ENCODE measurements at regions not wholly inside any gene's neighbourhood (a gene's known extent, or its start where the extent isn't known, plus 50 kb on each side); places are given as distances from the start of the nearest gene placed in this dataset.

GRCh38 chr13:59487883-59488282 is 675.8 kb downstream of the DIAPH3 start:
- no peak for DNase-seq (ENCODE audit: low read depth in 2 of 2)

DNA sequence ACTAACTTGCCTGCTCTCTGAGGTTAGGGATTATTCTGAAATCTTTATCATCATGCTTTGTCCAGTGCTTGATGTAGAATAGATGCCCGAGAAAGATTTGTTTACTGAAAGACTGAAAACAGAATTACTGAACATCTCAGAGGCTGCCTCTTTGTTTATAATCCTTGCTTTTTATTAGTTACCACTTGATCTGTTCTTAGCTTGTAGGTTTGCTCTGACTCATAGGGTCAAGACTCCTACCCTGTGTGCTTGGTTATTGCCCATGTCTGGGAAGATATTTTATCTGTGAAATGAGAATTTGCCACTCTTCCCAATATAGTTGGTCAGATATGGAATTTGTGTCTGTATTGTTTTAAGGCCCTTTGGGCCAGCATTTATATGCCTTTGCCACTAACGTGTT is 675.3 kb downstream of the DIAPH3 start:
- DNase-seq (ENCODE audit: low read depth in 2 of 2) = no peak

DNA sequence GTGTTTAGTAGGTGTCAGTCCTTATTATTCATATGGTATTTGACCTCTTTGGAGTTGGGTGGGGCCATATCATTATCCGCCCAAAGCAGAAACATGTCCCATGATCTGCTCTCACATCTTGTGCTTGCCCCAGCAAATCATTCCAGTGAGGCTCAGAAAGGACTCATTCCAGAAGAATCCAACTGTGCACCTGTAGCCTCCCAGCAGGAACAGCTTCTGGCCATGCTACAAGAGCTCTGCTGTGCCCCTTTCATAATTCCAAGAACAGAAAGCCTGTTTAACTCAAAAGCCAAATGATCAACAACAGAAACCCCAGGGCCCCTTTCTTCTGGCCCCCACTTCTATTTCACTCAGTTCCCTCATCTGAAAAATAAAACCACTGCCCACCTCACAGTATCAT is 673.1 kb downstream of the DIAPH3 start:
- DNase-seq (ENCODE audit: low read depth in 2 of 2) = no peak

DNA sequence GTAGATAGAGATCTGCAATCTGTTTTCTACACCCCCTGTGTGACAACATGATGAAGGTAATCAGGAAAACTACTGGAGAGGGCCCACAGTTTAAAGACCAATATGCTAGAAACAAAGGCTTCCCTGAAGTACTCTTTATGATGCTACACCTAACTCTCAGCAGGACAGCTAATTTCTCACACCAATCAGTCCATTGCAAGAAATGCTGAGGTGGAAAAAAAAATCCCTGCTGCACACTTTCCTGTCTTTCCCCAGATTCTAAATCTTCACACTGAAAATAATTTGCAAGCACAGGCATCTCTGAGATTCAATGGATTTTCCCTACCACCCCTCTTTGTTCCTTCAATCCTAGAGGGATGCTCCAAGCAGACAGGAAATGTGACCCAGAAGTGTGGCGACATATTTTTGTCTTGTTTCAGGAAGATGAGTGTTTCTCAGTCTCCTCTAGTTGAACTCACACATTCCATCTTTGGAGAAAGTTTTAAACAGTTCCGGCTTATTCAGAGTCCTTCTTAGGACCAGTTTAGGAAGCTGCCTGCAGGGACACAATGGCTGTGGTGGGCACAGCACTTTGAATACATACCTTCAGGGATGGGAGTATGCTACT is 671.6 kb downstream of the DIAPH3 start:
- no peak for DNase-seq (ENCODE audit: low read depth in 2 of 2)

- no peak for DNase-seq (ENCODE audit: low read depth in 2 of 2)
These were observed 670.2 kb downstream of the DIAPH3 start for GRCh38 chr13:59493436-59493965.

DNA sequence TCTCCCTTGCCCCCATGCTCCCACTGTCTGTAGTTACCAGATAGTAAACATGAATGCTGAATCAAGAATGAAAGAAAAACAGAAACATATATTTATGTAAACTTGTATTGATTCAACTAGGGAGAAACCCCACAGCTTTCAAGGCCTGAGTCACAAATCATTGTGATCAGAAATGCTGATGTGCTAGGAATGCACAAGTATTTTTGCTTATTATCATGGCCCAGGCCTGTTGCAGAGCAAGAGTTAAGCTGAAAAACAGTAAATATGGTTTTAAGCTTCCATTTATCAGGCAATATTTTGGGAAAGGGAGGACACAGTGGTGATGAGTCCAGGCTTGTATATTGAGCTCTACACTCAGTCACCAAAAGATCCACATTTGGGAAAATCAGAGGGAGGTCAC is 669.6 kb downstream of the DIAPH3 start:
- no peak for DNase-seq (ENCODE audit: low read depth in 2 of 2)

- no peak for DNase-seq (ENCODE audit: low read depth in 2 of 2)
These were observed 669.2 kb downstream of the DIAPH3 start for GRCh38 chr13:59494560-59494970.

DNA sequence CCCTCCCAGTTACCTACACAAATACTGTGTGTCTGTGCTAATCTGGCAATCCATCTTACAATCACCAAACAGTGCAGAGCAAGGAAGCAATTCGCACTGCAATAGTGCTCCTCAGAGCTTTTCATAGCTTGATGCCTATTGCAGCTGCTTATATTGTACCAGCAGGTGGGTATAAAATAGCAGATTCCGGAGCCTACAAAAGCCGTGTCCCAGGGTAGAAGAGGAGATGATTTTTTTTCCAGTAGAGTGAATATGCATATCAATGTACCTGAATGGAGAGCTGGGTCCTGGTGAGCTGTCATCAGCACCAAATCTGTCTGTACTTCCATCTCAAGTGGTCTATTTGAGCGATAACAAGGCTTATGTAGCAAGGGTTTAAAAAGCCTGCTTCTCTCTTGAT is 668.4 kb downstream of the DIAPH3 start:
- no peak for DNase-seq (ENCODE audit: low read depth in 2 of 2)

GRCh38 chr13:59495936-59496512 is 667.7 kb downstream of the DIAPH3 start:
- DNase-seq (ENCODE audit: low read depth in 2 of 2) = no peak

GRCh38 chr13:59497621-59498247 is 666.0 kb downstream of the DIAPH3 start:
- DNase-seq (ENCODE audit: low read depth in 2 of 2) = no peak

GRCh38 chr13:59501004-59501403 is 662.7 kb downstream of the DIAPH3 start:
- no peak for DNase-seq (ENCODE audit: low read depth in 2 of 2)

DNA sequence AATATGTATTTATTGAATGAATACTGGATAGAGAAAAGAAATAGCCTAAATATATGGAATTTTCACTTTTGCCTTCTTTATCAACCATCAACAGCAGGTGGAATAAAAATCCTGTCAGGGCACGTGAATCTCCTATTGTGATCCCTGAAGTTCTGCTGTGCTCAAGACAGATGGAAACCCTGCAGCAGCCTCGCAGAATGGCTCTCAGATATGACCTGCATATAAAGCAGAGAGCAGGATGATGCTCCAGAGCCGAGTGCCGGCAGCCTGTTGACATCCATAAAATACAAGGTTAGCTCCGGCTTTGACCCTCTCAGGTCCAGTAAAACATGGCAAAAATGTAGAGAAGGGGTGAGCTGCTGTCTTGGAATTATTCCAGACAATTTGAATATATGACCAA is 659.3 kb downstream of the DIAPH3 start:
- no peak for DNase-seq (ENCODE audit: low read depth in 2 of 2)

DNA sequence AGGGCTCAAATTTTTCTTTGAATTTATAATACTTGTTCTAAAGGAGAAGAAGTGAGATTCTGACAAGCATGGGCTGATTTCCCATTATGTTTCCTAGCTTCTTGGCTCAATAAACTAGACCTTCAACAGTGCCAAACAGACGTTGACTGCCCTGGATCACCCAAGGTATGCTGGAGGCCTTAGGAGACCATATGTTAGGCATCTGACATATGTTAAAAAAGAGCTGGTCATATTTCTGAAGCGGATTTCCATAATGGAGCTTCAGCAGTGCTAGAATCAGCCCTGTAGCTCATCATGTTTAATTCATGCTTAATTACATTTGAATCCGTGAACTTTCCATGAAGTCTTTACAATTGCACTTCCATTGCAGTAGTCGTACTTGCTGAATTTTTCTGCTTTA is 653.3 kb downstream of the DIAPH3 start:
- DNase-seq (ENCODE audit: low read depth in 2 of 2) = no peak

DNA sequence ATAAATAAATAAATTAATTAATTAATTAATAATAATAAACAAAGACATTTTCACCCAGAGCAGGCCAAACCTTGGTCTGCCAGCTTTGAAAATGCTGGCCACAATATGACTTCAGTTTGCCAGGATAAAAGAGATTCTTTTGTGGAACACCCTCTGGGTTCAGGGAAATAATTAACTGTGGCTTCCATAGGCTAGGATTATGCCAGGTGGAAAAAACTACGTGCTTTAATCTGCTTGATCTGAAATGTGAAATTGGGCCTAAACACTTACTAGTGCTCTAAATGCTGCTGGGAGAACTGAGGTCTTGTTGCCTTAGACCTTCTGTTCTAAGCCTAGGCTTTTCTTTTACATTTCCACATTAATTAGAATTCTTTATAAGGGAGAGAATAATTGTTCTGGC is 650.0 kb downstream of the DIAPH3 start:
- no peak for DNase-seq (ENCODE audit: low read depth in 2 of 2)

GRCh38 chr13:59514316-59514715 is 649.4 kb downstream of the DIAPH3 start:
- DNase-seq (ENCODE audit: low read depth in 2 of 2) = no peak

DNA sequence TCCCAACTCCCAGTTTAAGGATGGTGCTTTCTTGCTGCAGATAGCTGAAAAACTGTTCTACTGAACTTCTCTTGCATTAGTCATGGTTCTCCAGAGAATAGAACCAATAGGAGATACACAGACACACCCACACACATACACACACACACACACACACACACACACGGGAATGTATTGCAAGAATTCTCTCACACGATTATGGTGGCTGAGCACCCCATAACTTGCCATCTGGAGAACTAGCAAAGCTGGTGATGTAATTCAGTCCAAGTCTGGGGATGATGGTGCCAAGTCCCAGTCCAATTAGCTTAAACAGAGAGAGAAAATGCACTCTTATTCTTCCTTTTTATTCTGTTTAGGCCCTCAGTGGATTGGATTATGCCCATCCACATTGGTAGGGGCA is 643.9 kb downstream of the DIAPH3 start:
- DNase-seq (ENCODE audit: low read depth in 2 of 2) = no peak

GRCh38 chr13:59521549-59521948 is 642.2 kb downstream of the DIAPH3 start:
- DNase-seq (ENCODE audit: low read depth in 2 of 2) = no peak

DNA sequence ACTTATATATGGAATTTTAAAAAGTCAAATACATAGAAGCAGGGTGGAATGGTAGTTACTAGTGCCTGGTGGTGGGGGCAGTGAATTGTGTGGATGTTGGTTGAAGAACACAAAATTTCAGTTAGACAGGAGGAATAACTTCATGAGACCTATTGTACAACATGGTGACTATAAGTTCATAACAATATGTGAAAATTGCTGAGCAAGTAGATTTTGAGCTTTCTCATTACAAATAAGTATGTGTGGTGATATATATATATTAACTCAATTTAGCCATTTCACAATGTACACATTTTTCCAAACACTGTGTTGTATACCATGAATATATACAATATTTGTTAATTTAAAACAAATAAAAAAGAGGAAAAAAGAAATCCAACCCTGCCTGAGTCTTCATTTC is 641.1 kb downstream of the DIAPH3 start:
- no peak for DNase-seq (ENCODE audit: low read depth in 2 of 2)

DNA sequence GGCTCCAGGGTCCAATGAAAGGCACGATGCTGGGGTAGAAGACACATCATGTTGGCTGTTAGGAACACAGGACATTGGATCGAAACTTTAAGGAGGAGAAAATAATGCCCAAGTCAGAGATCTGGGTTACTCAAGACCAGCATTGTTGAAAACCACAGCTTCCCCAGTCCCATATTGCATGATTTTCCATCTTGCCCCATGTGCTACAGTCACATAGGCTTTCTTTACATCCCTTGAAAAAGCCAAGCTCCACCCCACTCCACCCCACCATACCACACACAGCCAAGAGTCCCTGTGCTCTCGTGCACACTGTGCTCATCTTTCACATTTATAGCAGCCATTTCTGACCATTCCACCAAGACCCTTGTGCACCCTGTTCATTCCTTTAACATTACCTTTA is 636.2 kb downstream of the DIAPH3 start:
- no peak for DNase-seq (ENCODE audit: low read depth in 2 of 2)

- DNase-seq (ENCODE audit: low read depth in 2 of 2) = no peak
These were observed 632.1 kb downstream of the DIAPH3 start for GRCh38 chr13:59531571-59532091.

GRCh38 chr13:59532405-59532804 is 631.3 kb downstream of the DIAPH3 start:
- no peak for DNase-seq (ENCODE audit: low read depth in 2 of 2)

GRCh38 chr13:59533561-59534555 is 629.9 kb downstream of the DIAPH3 start:
- DNase-seq (ENCODE audit: low read depth in 2 of 2) = no peak

All from stimulated activated CD4-positive, alpha-beta T cell treated with anti-CD3 and anti-CD28 coated beads, Interleukin-12 subunit alpha, Interleukin-12 subunit beta, amount 100 ng/mL, for 24 hours (primary cell).